ENCODE measurements at regions not wholly inside any gene's neighbourhood (a gene's known extent, or its start where the extent isn't known, plus 50 kb on each side); places are given as distances from the start of the nearest gene placed in this dataset.

GRCh38 chr3:189084620-189085019 is 87.2 kb upstream of the TPRG1 start:
- no peaks in the 10 kb centered on the region for H3K36me3 ChIP-seq (ENCODE audit: control insufficient read depth, insufficient read depth, low read length)
- TF ChIP-seq REST (IDR thresholded peaks at IDR 0.05; ENCODE audit: insufficient read depth in 1 of 2, low read depth in 2 of 2, low read length in 1 of 2) (no peak), TCF7L2 (IDR thresholded peaks at IDR 0.05; ENCODE audit: low read depth, low read length) (no peak)
- TF ChIP-seq, protein P1, sequence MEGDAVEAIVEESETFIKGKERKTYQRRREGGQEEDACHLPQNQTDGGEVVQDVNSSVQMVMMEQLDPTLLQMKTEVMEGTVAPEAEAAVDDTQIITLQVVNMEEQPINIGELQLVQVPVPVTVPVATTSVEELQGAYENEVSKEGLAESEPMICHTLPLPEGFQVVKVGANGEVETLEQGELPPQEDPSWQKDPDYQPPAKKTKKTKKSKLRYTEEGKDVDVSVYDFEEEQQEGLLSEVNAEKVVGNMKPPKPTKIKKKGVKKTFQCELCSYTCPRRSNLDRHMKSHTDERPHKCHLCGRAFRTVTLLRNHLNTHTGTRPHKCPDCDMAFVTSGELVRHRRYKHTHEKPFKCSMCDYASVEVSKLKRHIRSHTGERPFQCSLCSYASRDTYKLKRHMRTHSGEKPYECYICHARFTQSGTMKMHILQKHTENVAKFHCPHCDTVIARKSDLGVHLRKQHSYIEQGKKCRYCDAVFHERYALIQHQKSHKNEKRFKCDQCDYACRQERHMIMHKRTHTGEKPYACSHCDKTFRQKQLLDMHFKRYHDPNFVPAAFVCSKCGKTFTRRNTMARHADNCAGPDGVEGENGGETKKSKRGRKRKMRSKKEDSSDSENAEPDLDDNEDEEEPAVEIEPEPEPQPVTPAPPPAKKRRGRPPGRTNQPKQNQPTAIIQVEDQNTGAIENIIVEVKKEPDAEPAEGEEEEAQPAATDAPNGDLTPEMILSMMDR (IDR thresholded peaks at IDR 0.05) = no peak
- CTCF ChIA-PET = no interaction called here
- ATAC-seq = no peak
- H3K27me3 ChIP-seq (ENCODE audit: control insufficient read depth, insufficient read depth, low read length) = peaks cover 6% of the 10 kb centered on the region
- no peak overlapping the region for H3K4me3 ChIP-seq (ENCODE audit: low read depth in 2 of 2, low read length in 2 of 2)
- H3K27ac ChIP-seq (ENCODE audit: low read length) = no peak overlapping the region
- no peak for DNase-seq (ENCODE audit: low read depth, low spot score)
- intact Hi-C loops (cut with micrococcal nuclease; ENCODE audit: unreplicated experiment) = no loop called here
- no peaks in the 10 kb centered on the region for H3K9me3 ChIP-seq (ENCODE audit: control insufficient read depth, insufficient read depth, low read depth, low read length)
- BruUV-seq (replicated peaks) = no TSS peak
- POLR2A ChIA-PET = no interaction called here
- in situ Hi-C loops (cut with HindIII; ENCODE audit: low pct_unique_long_range_greater_than_20kb, low sequenced_read_pairs) = no loop called here
- no peaks in the 10 kb centered on the region for H3K4me1 ChIP-seq (ENCODE audit: control insufficient read depth, insufficient read depth, low read length)

DNA sequence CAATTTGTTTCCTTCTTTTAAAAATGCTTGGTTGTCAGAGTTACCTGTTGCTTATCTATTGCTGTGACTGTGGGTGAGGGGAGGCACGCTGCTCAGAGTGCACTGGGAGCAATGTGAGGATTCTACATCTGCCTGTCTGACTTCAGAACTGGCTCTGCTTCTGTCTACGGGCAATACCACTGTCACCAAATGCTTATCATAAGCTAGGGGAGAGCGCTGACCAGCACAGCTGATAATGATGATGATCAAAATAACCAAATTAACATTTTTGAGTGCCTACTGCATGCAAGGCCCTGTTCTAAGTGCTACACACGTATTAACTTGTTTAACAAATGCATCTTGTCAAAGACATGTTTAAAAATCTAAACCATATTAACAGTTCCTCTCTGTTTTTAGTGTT is 79.2 kb upstream of the TPRG1 start:
- intact Hi-C loops (cut with micrococcal nuclease; ENCODE audit: unreplicated experiment) (no loop called here), in situ Hi-C loops (cut with HindIII; ENCODE audit: low pct_unique_long_range_greater_than_20kb, low sequenced_read_pairs) (no loop called here)
- no peak for DNase-seq (ENCODE audit: low read depth, low spot score)
- Histone ChIP-seq H3K4me1 (ENCODE audit: control insufficient read depth, insufficient read depth, low read length) (no peaks in the 10 kb centered on the region), H3K27me3 (ENCODE audit: control insufficient read depth, insufficient read depth, low read length) (no peaks in the 10 kb centered on the region), H3K9me3 (ENCODE audit: control insufficient read depth, insufficient read depth, low read depth, low read length) (no peaks in the 10 kb centered on the region), H3K4me3 (ENCODE audit: low read depth in 2 of 2, low read length in 2 of 2) (no peak overlapping the region), H3K27ac (ENCODE audit: low read length) (no peak overlapping the region), H3K36me3 (ENCODE audit: control insufficient read depth, insufficient read depth, low read length) (no peaks in the 10 kb centered on the region)
- no peak for ATAC-seq
- no TSS peak for BruUV-seq (replicated peaks)
- ChIA-PET POLR2A (no interaction called here), CTCF (no interaction called here)
- TF ChIP-seq TCF7L2 (IDR thresholded peaks at IDR 0.05; ENCODE audit: low read depth, low read length) (no peak), SIN3A (IDR thresholded peaks at IDR 0.05; ENCODE audit: borderline replicate concordance, insufficient read depth, low read depth, low read length) (no peak), POLR2AphosphoS5 (IDR thresholded peaks at IDR 0.05; ENCODE audit: low read depth, low read length) (no peak), REST (IDR thresholded peaks at IDR 0.05; ENCODE audit: insufficient read depth in 1 of 2, low read depth in 2 of 2, low read length in 1 of 2) (no peak)
- TF ChIP-seq, protein P1 (IDR thresholded peaks at IDR 0.05) = no peak
